HG02623 (cell line): ENCODE measurements at regions not wholly inside any gene's neighbourhood (a gene's known extent, or its start where the extent isn't known, plus 50 kb on each side); places are given as distances from the start of the nearest gene placed in this dataset.
"Not testable (repeated sequence)": the region's sequence is repeated elsewhere in the genome, so short reads cannot be mapped to it uniquely, and the experiment has no call there.

Source experiments
- ATAC-seq: cut with Tn5 transposase; IDR thresholded peaks from one replicate; pipeline ENCODE4 v1.9.1; 2021; ENCODE audit warnings: moderate library complexity; ENCODE audit not compliant: unreplicated experiment

- ATAC-seq: no peak
These were observed 50.5 kb upstream of the PRNP start for GRCh38 chr20:4635781-4636180.

GRCh38 chr20:4635342-4635741 is 50.9 kb upstream of the PRNP start:
- ATAC-seq: no peak

- no peak for ATAC-seq
These were observed 52.5 kb upstream of the PRNP start for GRCh38 chr20:4633780-4634179.

- no peak for ATAC-seq
These were observed 52.9 kb upstream of the PRNP start for GRCh38 chr20:4633379-4633778.

GRCh38 chr20:4632876-4633275 is 53.4 kb upstream of the PRNP start:
- ATAC-seq: no peak

GRCh38 chr20:4626228-4626627 is 60.0 kb upstream of the PRNP start:
- no peak for ATAC-seq

- ATAC-seq: no peak
These were observed 60.6 kb upstream of the PRNP start for GRCh38 chr20:4625687-4626086.

- ATAC-seq: not testable (repeated sequence)
These were observed 61.5 kb upstream of the PRNP start for GRCh38 chr20:4624675-4625336.

GRCh38 chr20:4619144-4619543 is 67.1 kb upstream of the PRNP start:
- ATAC-seq: not testable (repeated sequence)

GRCh38 chr20:4617484-4617883 is 68.8 kb upstream of the PRNP start:
- no peak for ATAC-seq

- ATAC-seq: no peak
These were observed 69.2 kb upstream of the PRNP start for GRCh38 chr20:4617019-4617418.

GRCh38 chr20:4613718-4614620 is 72.3 kb upstream of the PRNP start:
- peak; percentile 53 for ATAC-seq

GRCh38 chr20:4613184-4613583 is 73.1 kb upstream of the PRNP start:
- ATAC-seq: no peak

- ATAC-seq: no peak
These were observed 75.4 kb upstream of the PRNP start for GRCh38 chr20:4610871-4611270.

- no peak for ATAC-seq
These were observed 76.7 kb upstream of the PRNP start for GRCh38 chr20:4609511-4609910.

- no peak for ATAC-seq
These were observed 77.4 kb upstream of the PRNP start for GRCh38 chr20:4608861-4609260.

GRCh38 chr20:4607287-4607713 is 79.0 kb upstream of the PRNP start:
- no peak for ATAC-seq

GRCh38 chr20:4606051-4606450 is 80.2 kb upstream of the PRNP start:
- ATAC-seq: no peak

- no peak for ATAC-seq
These were observed 81.1 kb upstream of the PRNP start for GRCh38 chr20:4605166-4605565.

GRCh38 chr20:4604580-4604979 is 81.7 kb upstream of the PRNP start:
- no peak for ATAC-seq

- no peak for ATAC-seq
These were observed 82.5 kb upstream of the PRNP start for GRCh38 chr20:4603724-4604123.

GRCh38 chr20:4602297-4602631 is 84.0 kb upstream of the PRNP start:
- ATAC-seq: no peak
